ENCODE measurements at regions not wholly inside any gene's neighbourhood (a gene's known extent, or its start where the extent isn't known, plus 50 kb on each side); places are given as distances from the start of the nearest gene placed in this dataset.

DNA sequence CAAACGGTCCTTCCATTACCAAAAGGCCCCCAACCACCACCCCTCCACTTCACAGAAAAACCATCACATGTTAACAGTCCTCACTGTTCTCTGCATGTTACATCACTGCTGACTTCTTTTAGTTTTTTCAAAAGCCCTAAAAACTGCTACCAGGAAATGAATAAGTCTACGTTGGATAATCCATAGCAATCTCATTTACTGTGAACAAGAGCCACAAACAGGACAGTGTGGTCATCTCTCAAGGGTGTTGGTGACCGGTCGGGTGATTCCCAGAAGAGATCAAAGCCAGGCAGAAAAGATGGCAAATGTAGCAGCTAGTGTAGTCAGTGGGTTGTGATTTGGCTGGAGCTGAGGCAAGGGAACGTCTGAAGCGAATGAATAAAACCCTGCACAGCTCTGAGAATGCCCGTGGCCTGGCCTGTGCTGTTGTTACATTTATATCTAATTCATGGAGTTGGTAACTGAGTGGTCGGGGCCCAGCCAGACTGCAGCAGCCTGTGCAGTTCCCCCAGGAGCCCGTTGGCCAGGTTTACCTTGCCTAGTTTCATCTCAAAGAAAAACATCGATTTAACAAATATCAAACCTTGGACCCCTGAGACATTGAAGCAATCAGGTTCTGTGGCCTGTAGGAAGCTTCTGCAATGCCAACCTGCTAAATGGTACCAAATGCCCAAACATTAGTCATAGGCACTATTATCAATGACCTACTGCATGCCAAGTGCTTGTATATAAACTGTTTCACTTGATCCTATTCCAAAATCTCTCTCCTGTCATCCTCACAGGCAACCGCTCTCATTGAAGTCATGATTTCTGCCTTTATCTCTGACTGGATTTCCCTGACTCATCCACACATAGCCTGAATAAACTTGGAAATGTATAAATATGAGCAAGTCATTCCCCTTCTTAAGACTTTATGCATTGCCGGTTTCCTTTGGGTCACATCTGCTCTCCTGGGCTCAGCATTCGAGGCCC is 153.8 kb upstream of the SERP2 start:
- Histone ChIP-seq H3K9ac (ENCODE audit: insufficient read length, low read depth) (no peak overlapping the region), H3K9me3 (ENCODE audit: insufficient read depth, low read length) (no peaks in the 10 kb centered on the region), H3K36me3 (ENCODE audit: insufficient read depth, insufficient read length, low read length) (no peaks in the 10 kb centered on the region), H3K27me3 (ENCODE audit: insufficient read depth, insufficient read length) (no peaks in the 10 kb centered on the region), H3K4me1 (ENCODE audit: insufficient read depth, insufficient read length) (no peaks in the 10 kb centered on the region), H3K4me3 (ENCODE audit: insufficient read length, low read depth) (no peak overlapping the region)
- no peak for DNase-seq (ENCODE audit: low read depth, low spot score)
- TF ChIP-seq YY1 (IDR thresholded peaks at IDR 0.05; ENCODE audit: insufficient read depth, insufficient read length) (no peak), SUZ12 (IDR thresholded peaks at IDR 0.05; ENCODE audit: extremely low read depth, insufficient read depth, insufficient read length) (no peak), ZNF274 (IDR thresholded peaks at IDR 0.05; ENCODE audit: low read depth, low read length) (no peak)

DNA sequence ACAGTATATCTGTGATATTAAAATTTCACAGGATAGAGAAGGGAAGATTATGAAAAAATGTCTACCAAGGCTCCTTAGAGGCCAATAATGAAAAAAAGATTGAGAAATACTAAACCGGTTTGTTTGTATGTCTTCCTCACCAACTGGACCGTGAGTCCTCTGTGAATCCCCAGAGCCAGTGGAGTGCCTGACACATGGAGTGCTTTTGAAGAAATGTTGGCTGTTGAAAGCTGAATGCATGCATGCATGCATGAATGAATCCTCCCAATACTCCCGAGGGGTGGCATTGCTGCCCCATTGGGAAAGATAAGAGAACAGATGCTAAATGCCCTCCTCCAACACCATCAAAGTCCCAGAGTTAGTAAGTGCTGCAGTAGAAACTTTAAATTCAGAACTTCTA is 152.7 kb upstream of the SERP2 start:
- H3K9me3 ChIP-seq (ENCODE audit: insufficient read depth, low read length), result no peaks in the 10 kb centered on the region
- no peak for DNase-seq (ENCODE audit: low read depth, low spot score)
- H3K4me3 ChIP-seq (ENCODE audit: insufficient read length, low read depth), result no peak overlapping the region
- H3K36me3 ChIP-seq (ENCODE audit: insufficient read depth, insufficient read length, low read length), result no peaks in the 10 kb centered on the region
- no peaks in the 10 kb centered on the region for H3K27me3 ChIP-seq (ENCODE audit: insufficient read depth, insufficient read length)
- no peak overlapping the region for H3K9ac ChIP-seq (ENCODE audit: insufficient read length, low read depth)
- TF ChIP-seq YY1 (IDR thresholded peaks at IDR 0.05; ENCODE audit: insufficient read depth, insufficient read length), result no peak
- no peak for TF ChIP-seq ZNF274 (IDR thresholded peaks at IDR 0.05; ENCODE audit: low read depth, low read length)
- TF ChIP-seq SUZ12 (IDR thresholded peaks at IDR 0.05; ENCODE audit: extremely low read depth, insufficient read depth, insufficient read length), result no peak
- H3K4me1 ChIP-seq (ENCODE audit: insufficient read depth, insufficient read length), result no peaks in the 10 kb centered on the region

DNA sequence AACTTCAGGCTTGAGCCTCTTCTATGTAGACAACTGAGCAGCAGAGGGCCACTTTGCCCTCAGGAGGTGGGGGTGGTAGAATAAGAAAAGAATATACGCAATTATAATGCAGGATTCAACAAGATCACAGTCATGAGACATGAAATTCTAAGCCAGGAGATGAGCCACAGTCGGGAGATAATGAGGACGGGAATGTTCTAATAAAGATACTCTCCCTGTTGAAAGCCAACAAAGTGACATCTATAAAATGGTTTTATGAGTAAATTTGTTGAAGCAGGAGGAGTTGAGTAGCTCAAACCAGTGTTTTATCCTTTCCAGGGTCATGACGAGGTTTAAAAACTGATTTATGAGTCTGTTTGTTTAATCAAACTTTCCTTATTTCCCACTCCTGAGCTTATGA is 152.0 kb upstream of the SERP2 start:
- TF ChIP-seq ZNF274 (IDR thresholded peaks at IDR 0.05; ENCODE audit: low read depth, low read length) (no peak), SUZ12 (IDR thresholded peaks at IDR 0.05; ENCODE audit: extremely low read depth, insufficient read depth, insufficient read length) (no peak), YY1 (IDR thresholded peaks at IDR 0.05; ENCODE audit: insufficient read depth, insufficient read length) (no peak)
- no peaks in the 10 kb centered on the region for H3K9me3 ChIP-seq (ENCODE audit: insufficient read depth, low read length)
- H3K4me3 ChIP-seq (ENCODE audit: insufficient read length, low read depth), result no peak overlapping the region
- no peak for DNase-seq (ENCODE audit: low read depth, low spot score)
- H3K27me3 ChIP-seq (ENCODE audit: insufficient read depth, insufficient read length), result no peaks in the 10 kb centered on the region
- H3K4me1 ChIP-seq (ENCODE audit: insufficient read depth, insufficient read length), result no peaks in the 10 kb centered on the region
- no peak overlapping the region for H3K9ac ChIP-seq (ENCODE audit: insufficient read length, low read depth)
- no peaks in the 10 kb centered on the region for H3K36me3 ChIP-seq (ENCODE audit: insufficient read depth, insufficient read length, low read length)

DNA sequence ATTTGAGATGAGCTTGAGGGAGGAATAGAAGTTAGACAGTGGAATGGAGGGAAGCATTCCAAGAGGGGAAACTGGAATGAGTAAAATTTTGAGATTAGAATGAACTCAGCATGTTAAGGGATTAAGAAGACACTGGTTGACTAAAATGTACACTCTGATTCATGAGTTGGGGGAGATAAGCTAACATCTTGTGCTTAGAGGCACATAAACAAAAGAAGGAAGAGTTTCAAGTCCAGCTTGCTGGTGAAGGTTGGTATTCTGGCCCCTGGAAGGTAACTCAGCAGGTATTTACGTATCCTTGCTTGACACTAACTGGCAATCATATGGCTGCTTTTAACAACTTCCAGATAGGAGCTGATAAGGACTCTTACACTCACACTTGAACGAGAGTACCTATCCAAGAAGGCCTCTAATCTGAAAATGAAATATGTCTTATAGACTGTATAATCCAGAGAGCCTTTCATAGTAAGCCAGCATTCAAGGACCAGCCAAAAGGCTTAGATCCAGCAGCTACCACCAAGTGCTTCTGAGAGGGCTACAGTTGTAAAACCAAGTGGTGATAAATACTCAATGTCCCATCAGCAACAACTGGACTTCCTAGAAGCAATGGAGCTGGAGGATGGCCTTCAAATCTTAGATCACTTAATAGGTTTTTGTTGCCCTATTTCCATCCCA is 149.7 kb upstream of the SERP2 start:
- no peaks in the 10 kb centered on the region for H3K9me3 ChIP-seq (ENCODE audit: insufficient read depth, low read length)
- H3K4me1 ChIP-seq (ENCODE audit: insufficient read depth, insufficient read length), result no peaks in the 10 kb centered on the region
- DNase-seq (ENCODE audit: low read depth, low spot score), result no peak
- H3K4me3 ChIP-seq (ENCODE audit: insufficient read length, low read depth), result no peak overlapping the region
- no peak overlapping the region for H3K9ac ChIP-seq (ENCODE audit: insufficient read length, low read depth)
- no peak for TF ChIP-seq YY1 (IDR thresholded peaks at IDR 0.05; ENCODE audit: insufficient read depth, insufficient read length)
- no peak for TF ChIP-seq SUZ12 (IDR thresholded peaks at IDR 0.05; ENCODE audit: extremely low read depth, insufficient read depth, insufficient read length)
- no peak for TF ChIP-seq ZNF274 (IDR thresholded peaks at IDR 0.05; ENCODE audit: low read depth, low read length)
- no peaks in the 10 kb centered on the region for H3K36me3 ChIP-seq (ENCODE audit: insufficient read depth, insufficient read length, low read length)
- no peaks in the 10 kb centered on the region for H3K27me3 ChIP-seq (ENCODE audit: insufficient read depth, insufficient read length)

DNA sequence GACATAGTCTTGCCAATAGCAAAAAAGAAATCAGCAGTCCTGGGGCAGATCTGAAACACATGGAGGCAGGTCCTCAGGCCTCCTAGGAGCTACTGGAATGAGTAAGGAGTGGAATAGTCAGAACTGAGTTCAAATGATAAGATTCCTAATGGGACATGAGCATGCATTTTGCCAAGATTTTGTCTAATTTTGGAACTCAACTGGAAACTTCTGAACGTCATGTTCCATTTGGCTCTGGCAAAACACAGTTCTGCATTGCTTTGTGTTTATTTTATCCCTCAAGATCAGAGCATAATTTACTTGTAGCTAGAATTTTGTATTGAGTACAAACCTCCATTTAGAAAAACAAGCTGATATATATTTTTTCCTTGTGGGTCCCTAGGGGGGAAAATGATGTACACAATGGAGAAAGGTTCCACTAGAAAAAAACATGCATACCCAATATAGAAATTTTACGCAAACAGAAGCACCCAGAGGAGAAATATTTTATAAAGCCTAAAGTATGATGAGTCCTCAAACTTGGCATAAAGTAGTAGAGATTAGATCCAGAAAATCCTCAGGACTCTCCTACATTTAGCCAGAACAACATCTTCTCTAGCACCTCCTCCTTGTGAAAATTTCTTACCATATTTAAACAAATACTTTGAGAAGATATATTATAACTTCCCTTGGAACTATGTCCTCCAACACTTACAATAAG is 149.0 kb upstream of the SERP2 start:
- Histone ChIP-seq H3K9ac (ENCODE audit: insufficient read length, low read depth) (no peak overlapping the region), H3K9me3 (ENCODE audit: insufficient read depth, low read length) (no peaks in the 10 kb centered on the region), H3K36me3 (ENCODE audit: insufficient read depth, insufficient read length, low read length) (no peaks in the 10 kb centered on the region), H3K4me3 (ENCODE audit: insufficient read length, low read depth) (no peak overlapping the region), H3K4me1 (ENCODE audit: insufficient read depth, insufficient read length) (no peaks in the 10 kb centered on the region), H3K27me3 (ENCODE audit: insufficient read depth, insufficient read length) (no peaks in the 10 kb centered on the region)
- TF ChIP-seq YY1 (IDR thresholded peaks at IDR 0.05; ENCODE audit: insufficient read depth, insufficient read length) (no peak), ZNF274 (IDR thresholded peaks at IDR 0.05; ENCODE audit: low read depth, low read length) (no peak), SUZ12 (IDR thresholded peaks at IDR 0.05; ENCODE audit: extremely low read depth, insufficient read depth, insufficient read length) (no peak)
- DNase-seq (ENCODE audit: low read depth, low spot score), result no peak

DNA sequence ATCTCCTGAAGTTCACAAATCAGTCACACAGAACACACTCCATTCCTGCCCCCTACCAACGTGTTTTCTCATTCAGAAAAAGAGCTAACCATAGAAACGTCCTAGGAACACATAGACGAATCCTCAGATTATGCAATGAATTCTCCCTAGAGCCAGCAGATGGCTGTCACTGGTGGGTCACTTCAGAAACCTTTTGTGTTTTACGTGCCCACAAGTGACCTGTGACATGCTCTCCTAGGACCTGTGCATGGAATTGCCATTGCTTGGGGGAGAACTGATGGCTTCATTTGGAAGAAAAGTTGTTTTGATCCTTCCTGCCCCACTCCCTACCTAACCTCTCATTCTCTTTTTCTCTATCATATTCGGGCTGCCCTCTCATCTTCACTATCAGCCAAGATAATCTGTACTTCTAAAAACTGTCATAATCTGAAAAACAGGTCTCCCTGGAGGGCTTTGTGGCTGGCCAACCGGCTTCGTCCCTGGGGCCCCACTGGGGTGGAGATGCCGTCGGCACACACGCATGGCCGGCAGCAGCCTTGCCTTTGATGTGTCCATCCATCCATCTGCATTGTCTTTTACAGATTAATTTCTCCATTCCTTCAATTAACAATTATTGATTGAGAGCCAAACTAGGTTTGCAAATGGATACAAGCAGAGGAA is 144.1 kb upstream of the SERP2 start:
- H3K36me3 ChIP-seq (ENCODE audit: insufficient read depth, insufficient read length, low read length), result no peaks in the 10 kb centered on the region
- no peak overlapping the region for H3K4me3 ChIP-seq (ENCODE audit: insufficient read length, low read depth)
- no peak for DNase-seq (ENCODE audit: low read depth, low spot score)
- H3K9me3 ChIP-seq (ENCODE audit: insufficient read depth, low read length), result no peaks in the 10 kb centered on the region
- no peak overlapping the region for H3K9ac ChIP-seq (ENCODE audit: insufficient read length, low read depth)
- H3K4me1 ChIP-seq (ENCODE audit: insufficient read depth, insufficient read length), result no peaks in the 10 kb centered on the region
- H3K27me3 ChIP-seq (ENCODE audit: insufficient read depth, insufficient read length), result no peaks in the 10 kb centered on the region
- no peak for TF ChIP-seq ZNF274 (IDR thresholded peaks at IDR 0.05; ENCODE audit: low read depth, low read length)
